Fibroblast of skin of right biceps (primary cell): ENCODE measurements at regions not wholly inside any gene's neighbourhood (a gene's known extent, or its start where the extent isn't known, plus 50 kb on each side); places are given as distances from the start of the nearest gene placed in this dataset.
A peak's percentile ranks its signal among the peaks of the same experiment; 100 is the strongest.

Source experiments
- DNase-seq: peaks from one replicate; pipeline ENCODE4 v3.0.0-alpha.2; 2013

DNA sequence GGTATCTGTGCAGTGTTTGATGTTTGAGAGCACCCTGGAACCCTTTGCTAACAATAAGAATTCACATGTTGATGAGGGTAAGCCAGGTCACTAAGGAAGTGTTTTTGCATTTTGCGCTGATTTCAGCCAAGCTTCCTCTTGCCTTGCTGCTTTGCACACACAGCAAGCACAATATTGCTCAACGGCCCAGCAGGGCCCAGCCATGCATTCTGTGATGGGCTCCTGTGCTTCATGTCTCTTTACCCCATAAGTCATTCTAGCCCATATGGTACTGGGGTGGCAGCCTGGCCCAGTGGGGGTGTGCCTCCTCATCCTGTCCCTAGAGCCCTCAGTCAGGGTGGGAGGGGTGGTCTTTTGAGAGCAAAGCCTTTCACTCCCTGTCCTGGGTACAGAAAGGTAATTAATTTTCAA is 481.3 kb downstream of the GADD45G start:
- DNase-seq: no peak

DNA sequence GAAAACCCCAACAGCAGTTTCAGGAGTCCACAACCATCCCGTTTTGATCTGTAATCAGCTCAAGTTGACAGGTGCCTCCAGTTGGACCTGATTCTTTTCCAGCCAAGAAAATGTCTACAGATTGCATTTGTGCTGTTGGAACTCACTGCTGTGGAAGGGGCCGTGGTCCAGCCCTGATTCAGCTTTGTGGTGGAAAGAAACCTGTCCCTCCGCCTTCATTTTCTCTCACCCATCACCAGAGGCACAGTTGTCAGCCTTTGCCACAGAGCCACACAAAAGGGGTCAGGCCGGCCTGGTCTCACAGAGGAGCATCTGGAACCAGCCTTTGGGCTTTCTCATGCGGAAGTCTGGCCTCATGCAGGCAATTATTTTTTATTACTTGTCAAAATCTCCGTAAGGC is 483.6 kb downstream of the GADD45G start:
- no peak for DNase-seq

DNA sequence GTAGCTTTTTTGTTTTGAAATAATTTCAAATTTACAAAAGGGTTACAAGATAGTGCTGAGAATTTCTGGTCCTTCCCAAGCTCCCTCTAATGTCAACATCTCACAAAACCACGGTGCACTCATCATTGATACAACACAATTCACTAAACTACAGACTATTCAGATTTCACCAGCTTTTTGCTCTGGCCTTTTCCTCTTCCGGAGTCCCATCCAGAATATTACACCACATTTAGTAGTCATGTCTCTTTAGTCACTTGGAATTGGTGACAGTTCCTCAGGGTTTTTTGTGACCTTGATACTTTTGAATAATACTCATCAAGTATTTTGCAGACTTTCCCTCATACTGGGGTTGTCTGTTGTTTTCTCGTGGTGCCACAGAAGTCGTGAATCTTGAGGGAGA is 484.0 kb downstream of the GADD45G start:
- DNase-seq: no peak

DNA sequence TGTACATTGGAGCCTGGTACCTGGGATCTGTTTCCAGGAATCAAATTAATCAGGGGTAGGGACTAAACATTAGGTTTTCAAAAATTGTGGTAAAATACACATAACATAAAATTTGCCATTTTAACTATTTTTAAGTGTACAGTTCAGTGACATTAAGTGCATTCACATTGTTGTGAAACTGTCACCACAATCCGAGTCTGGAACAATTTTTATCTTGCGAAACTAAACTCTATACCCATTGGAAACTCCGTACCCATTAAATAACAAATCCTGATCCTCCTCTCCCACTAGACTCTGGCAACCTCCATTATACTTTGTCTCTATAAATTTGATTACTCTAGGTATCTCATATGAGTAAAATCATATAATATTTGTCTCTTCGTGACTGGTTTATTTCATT is 486.2 kb downstream of the GADD45G start:
- DNase-seq: no peak

DNA sequence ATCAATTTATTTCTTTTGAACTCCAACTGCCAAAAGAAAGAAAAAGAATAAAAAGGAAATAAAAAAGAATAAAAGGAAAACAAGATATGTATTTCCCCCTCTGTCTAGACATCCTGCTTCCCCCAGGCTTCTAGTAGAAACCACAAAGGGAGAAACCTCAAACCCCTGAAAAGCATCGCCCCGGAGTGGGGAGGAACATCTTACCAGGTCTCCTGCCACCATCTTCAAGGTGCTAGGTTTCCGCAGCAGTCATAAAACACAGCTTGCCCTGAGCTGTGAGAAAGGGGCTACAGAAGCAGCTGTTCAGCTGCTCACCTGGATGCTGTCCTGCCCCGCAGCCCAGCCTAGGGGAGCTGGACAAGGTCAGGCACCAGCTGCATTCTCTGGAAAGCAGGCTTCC is 487.7 kb downstream of the GADD45G start:
- DNase-seq: no peak

DNA sequence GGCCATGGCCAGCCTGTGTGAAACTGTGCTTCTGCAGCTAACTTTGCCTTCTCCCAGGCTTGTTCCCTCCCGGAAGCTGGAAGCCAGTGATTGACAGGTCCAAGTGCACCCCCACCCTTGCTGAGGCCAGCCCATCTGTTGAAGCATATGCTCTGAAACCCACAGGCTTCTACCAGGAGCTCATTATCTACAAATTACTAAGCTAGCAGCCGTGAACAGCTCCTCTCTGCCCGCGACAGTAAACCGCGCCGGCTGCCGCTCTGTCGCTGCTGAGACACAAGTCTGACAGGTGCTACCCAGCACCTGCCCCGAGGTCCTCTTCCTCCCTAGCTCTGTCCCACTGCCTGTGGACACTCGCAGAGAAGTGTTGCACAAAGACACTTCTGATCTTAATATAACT is 490.9 kb downstream of the GADD45G start:
- no peak for DNase-seq

DNA sequence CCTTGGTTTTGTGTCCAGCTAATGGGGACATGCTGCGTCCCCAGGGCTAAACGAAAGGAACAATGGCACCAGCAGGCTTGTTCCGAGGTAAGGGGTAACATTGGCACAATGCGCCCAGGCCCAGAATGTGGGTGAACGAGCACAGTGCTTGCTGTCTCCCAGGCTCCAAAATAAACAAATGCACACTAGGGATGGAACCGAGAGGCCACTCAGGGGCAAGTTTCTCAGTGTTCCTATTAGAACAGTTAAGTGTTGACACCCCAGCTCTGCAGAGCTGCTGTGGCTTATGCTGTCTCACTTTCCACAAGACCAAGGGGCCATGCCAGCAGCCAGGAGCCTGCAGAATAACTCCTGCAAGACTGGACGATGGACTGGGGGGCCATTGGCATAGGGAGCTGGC is 492.4 kb downstream of the GADD45G start:
- no peak for DNase-seq

DNA sequence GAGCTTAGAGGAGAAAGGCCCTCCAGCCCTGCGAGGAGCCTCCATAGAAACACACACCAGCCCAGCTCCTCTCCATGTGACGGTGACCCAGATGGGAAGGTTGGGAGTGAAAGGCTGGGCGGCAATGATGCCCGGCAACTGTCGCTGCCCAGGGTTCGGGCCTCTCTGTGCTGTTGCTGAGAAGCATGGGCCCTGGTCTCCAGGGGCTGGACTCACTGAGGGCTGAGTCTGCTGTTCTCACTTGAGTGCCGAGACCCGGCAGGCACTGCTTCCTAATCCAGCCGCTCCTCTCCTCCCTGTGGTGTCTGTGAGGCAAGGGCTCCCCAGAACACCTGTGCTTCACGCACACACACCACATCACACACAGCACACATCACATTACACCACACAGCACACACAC is 493.6 kb downstream of the GADD45G start:
- no peak for DNase-seq

DNA sequence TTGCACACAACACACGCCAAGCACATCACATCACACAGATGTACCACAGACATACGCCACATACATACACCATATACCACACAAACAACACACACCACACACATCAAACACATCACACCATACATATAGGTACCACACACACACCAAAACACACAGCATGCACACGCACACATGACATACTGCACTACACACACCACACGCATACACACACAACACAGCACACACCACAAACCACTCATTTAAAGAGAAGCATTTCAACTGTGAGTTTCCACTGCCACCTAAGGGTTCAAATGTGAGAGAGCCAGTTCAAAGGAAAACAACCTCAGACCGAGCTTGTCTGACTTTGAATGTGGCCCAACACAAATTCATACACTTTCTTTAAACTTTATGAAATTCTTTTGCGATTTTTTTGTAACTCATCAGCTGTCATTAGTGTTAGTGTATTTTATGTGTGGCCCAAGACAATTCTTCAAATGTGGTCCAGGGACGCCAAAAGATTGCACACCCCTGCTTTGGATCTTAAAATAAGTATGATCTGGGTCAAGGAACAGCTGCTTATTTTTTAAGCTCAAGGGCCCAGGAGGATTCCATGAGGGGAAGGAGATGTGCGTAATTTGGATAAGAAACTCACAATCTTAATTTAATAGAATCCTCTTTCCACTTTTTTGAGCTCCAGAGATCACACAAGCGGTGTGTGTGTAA is 494.6 kb downstream of the GADD45G start:
- peak; percentile 49 for DNase-seq

DNA sequence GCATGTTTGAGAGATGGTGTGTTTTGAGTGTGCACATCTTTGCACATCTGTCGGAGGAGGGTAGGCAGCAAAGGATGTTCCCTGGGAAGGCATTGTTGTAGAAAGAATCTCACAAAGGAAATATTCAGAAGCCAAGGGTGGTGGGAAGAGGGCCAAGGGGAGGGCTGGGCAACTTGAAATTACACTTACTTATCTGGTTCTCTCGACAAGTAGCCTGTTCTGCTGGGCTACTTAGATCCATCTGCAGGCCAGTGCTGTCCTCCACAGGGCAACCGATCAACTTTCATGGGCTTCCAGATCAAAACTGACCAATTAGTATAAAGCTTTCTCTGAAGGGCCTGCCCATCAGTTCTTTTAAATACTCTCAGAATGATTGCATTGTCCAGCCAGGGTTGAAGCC is 495.2 kb downstream of the GADD45G start:
- DNase-seq: peak; percentile 51

DNA sequence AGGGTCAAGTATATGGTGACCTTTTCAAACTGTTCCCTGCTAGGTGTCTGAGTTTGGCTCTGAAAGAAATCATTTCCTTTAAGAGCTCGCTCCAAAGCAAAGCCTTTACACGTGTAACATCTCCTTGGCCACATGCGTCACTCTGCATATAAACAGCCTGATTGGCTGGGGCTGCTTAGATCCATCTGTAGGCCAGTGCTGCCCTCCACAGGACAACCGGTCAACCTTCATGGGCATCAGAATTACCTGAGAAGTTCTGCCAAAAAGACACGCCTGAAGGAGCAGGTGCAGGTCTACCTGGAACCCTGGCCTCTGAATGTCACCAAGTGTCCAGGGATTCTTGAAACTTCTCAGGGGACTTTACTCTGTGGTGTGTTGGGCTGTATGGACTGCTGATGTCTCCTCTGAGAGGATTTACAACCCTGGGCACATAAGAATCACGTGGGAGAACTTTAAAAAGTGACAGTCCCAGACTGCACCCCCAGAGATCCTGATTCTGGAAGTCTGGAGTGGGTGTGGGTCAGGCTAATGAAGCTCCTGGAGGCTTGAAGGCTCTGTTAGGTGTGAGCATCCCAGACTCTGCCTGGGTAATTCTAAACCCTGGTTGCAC is 497.6 kb downstream of the GADD45G start:
- DNase-seq: peak; percentile 83

DNA sequence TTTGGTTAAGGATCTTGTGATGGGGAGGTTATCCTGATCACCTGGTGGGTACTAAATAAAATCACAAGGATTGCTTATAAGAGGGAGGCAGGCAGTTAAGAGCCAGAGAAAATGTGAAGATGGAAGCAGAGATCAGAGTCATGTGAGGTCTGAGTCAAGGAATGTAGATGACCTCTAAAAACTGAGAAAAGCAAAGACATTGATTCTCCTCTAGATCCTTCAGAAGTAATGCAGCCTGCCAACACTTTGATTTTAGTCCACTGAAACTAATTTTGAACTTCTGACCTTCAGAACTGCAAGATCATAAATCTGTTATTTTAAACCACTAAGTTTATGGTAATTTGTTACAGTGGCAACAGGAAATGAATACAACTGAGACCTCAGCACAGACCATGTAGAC is 499.0 kb downstream of the GADD45G start:
- no peak for DNase-seq

DNA sequence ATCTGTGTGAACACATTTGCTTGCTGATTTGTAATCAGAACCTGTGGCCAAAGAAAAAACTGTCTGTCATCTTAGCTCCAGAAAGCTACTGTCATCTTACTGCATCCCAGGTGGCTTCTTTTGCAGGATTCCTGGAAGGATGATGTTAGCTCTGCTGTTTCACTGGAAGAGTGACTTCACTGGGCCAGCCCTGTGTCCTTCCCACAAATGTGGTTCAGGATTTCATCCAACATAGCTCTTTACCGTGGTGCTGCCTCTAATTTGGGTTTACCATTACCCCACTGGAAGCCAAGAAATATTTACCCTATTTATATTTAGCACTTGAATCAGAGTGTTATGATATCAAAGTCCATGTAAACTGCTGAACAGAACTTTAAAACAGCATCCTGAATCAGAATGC is 501.0 kb downstream of the GADD45G start:
- DNase-seq: no peak

DNA sequence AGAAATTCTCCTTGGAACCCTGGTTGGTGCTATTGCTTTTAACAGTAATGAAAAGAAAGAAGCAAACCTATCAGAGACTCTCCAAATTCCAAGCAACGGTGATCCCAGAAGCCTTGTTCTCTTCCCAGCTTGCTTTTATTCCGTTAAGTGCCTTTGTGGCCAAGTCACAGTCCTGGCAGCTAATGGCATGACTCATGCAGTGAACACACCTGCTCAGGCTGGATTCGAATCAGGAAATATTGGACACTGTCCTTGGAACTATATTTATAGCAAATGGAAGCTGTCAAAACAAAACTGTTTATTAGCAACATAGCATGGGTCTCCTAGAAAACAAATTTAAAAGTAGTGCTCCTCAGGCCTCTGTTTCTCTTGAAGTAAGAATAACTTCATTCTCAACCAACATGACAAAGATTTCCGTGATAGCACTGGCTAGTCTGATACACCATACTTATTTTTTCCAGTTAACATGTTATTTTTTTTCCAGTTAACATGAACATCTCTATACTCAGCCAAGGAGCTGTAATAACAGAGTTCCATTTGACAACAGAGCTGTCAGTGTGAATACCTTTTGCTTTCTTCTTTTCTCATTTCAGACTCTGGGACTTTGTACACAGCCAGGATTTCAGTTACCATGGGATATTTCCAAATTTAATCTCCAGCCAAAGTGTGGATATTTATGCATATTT is 502.4 kb downstream of the GADD45G start:
- DNase-seq: peak; percentile 50

DNA sequence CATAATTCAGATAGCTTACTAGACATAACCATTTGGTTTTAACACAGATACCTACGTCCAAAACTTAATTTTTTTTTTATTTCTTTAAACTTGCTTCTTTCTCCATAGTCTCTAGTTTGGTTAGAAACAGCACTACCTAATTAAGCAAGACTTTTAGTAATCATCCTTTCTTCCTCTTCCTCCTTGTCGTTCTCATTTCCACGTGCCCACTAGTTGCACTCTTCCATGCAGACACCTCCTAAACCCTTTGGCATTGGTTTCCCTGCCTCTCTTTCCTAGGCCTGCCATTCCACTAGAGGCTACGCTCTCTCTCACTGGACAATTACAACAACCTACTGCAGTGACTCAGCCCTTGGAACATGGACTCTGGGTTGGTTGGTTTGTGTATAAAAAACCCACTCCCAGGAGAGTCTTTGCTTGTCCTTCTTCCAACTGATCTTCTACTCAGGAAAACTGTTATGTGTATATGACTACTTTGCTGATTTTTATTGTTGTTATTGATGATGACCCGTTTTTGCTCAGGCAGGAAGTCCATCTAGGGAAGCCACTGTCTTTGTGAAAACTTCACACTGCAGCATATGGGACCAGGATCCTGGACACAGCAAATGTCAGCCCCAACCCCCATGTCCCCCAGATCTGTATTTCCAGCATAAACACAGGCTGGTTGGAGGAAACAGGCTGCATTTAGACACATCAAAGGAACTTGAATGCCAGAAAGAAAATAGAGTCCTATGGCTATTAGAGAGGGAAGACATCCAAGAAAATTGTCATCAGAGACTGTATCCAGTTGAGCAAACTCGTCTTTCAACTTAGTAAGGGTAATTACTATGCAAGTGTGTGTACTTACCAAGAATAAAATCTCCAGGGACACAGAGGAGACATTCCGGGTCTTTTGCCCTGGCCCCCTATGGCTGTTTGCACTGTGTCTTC is 503.2 kb downstream of the GADD45G start:
- peak; percentile 37 for DNase-seq

DNA sequence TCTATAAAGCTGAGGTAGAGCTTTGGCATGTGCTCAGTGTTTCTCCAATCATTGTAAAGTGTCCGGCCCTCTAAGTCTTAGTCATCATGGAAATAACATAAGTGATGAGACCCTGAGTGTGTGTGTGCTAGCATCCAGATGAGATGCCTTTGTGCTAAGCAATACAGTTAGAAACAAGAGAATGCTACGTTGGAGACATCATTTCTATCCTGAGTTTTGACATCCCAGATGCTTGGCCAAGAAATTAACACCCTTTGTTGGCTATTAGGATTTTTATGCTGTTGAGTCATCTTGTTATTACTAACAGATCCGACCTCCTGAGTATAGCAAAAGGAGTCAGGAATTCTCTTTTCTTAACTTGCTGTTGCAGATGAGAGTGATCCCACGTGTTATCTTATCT is 508.0 kb downstream of the GADD45G start:
- peak; percentile 96 for DNase-seq

DNA sequence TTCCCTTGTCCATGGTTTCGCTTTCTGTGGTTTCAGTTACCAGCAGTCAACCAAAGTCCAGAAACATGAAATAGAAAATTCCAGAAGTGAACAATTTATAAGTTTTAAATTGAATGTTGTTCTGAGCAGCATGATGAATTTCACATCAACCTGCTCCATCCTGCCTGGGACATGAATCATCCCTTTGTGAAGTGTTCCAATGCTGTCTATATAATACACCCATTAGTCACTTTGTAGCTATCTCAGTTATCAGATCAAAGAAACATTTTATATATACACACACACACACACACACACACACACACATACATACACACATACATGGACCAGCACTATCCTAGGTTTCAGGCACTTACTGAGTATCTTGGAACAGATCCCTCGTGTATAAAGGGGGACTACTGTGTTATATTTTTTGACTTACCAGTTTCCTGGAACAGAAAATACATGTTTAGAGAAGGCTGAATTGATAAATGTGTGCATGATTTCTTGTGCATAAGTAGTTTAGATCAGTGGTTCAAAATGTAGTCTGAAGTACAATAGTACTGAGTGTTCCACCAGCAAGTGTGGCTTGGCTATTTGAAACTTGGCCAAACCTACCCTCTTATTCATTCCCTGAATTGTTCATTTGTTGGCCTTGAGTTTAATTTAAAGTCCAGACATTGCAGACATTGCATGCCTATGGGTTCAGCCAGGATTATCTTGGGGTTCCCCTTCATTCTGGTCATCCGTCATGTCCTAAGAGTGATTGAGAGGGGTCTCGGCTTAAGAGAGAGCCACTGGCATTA is 510.0 kb downstream of the GADD45G start:
- peak; percentile 76 for DNase-seq

DNA sequence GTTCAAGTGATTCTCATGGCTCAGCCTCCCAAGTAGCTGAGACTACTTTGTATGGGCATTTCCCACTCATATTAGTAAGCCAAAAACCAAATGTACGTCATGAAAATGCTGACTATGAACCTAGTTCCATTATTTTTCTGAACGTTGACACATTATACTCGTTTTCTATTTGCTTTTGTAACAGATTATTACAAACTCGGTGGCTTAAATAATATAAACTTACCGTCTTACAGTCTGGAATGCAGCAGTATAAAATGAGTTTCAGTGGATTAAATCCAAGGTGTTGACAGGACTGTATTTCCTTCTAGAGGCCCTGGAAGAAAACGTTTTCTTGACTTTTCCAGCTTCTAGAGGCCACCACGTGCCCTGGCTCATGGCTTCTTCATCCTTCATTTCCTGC is 517.0 kb downstream of the GADD45G start:
- peak; percentile 85 for DNase-seq

DNA sequence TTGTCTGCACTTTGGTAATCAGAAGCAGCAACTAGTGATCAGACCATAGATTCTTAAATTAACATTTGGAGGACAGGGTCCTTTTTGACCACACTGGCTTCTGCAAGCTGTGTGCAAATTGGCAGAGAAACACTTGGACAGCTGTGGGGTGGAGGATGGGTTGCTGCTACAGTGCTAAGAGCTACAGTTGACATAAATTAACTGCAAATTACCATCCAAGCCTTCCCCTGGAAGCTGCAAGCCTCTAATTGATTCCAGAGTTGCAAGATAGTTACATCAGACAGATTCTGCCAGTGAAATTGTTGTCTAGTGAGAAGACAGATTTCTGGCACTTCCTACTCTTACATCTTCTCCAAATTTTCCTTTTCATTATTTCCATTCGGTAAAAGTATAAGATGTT is 517.7 kb downstream of the DIRAS2 start:
- DNase-seq: peak; percentile 93

DNA sequence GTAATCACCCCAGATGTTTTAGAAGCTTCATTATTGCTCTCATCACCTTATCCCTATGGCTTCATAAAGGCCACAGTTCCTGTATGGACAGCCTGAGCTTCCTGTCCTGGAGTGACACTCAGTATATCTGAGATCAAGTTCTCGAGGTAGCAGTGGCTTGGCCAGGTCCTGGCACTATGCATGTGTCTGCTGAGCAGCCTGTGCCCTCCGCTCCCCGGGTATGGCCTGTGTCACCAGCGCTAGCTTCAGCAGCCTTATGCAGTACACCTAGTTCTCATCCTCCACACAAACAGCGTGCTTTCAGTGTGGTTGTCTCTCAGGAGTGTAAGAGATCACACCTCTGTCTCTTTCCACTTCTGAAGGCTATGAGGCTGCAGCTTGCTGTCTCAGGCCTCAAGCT is 514.7 kb downstream of the DIRAS2 start:
- DNase-seq: no peak

DNA sequence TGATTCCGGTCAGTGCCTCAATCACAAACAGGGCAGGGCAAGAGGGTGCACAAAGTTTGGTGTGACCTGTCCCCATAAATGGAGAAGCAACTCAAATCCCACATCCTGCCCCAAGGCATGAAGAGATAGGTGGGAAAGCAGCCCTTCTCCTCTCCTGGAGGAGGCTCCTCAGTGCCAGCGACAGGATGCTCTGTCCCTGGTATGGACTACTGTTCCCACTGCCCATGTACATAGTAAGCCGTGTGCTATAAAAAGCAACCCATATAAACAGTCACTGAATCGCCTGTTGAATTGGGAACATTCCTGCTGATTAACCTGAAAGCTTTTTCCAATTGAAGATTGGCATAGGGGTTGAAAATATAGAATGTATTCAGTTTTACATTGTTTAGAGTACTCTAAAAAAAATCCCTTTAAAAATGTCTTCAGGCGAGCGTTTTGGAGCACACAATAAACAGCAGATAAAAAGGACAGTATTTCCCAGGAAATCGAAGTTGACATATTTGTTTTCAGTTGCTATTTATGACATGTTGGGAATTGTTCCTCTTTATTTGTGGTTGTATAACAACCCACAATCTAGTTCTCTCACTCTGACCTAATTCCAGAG is 513.9 kb downstream of the DIRAS2 start:
- no peak for DNase-seq

DNA sequence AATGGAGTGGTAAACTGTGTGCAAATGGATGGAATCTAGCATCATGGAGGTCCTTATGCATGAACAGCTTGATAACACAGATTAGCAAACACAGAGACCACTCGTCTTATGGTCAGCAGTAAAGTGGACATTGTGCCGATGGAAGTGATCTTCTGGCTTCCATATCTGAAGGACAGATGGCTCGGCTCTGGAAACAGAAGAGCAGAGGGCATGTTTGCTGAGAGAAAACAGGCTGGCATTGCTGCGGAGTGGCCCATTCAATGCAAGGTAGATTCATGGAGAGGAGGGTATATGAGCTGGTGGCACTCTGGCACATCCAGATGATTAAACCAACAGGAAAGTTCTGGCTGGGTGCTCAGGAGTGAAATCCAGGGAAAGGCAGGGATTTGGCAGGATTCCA is 513.2 kb downstream of the DIRAS2 start:
- no peak for DNase-seq
